PC-9 (cell line): ENCODE measurements at regions not wholly inside any gene's neighbourhood (a gene's known extent, or its start where the extent isn't known, plus 50 kb on each side); places are given as distances from the start of the nearest gene placed in this dataset.

Source experiments
- CTCF ChIP-seq: fragments of 200-600 bp; sonication (generic); conservative IDR thresholded peaks from 2 replicates; pipeline ENCODE4 v1.6.1; 2017; ENCODE audit warnings: mixed run types, antibody characterized with exemption, mild to moderate bottlenecking, moderate library complexity
- EZH2 ChIP-seq: fragments of 200-600 bp; sonication (generic); IDR thresholded peaks from 2 replicates; pipeline ENCODE4 v1.8.0; 2017; ENCODE audit warnings: antibody characterized with exemption, low read depth

GRCh38 chr13:19123502-19123901, 58.1 kb downstream of the TUBA3C start:
- TF ChIP-seq CTCF (no peak), EZH2 (no peak)
